PC-3 (cell line): ENCODE measurements at regions not wholly inside any gene's neighbourhood (a gene's known extent, or its start where the extent isn't known, plus 50 kb on each side); places are given as distances from the start of the nearest gene placed in this dataset.

Experiments
- ATAC-seq: fragments of 200-7000 bp; cut with Tn5 transposase; 2 replicates; pipeline ENCODE4 v1.9.1; 2020; ENCODE audit warnings: mild to moderate bottlenecking, moderate library complexity
- BruUV-seq: library from RNA; stranded (reverse); fragments of 400-500 nt; replicated peaks from 2 replicates; lab custom pipeline; 2021; lab: Mats Ljungman, UMichigan
- CTCF ChIA-PET: fragments of 300-600 bp; sonication (Branson Sonifier 250); formaldehyde crosslinking; loops from one replicate; lab custom pipeline; 2022; ENCODE audit warnings: antibody characterized with exemption; lab: Charles Lee
- POLR2A ChIA-PET: fragments of 300-600 bp; sonication (Branson Sonifier 250); formaldehyde crosslinking; loops from one replicate; lab custom pipeline; 2022; ENCODE audit warnings: antibody characterized with exemption; ENCODE audit not compliant: unreplicated experiment; lab: Charles Lee
- DNase-seq: peaks from one replicate; pipeline ENCODE4 v3.0.0-alpha.2; 2015
- H2AFZ ChIP-seq: fragments of 300-600 bp; sonication (generic); 2 replicates; pipeline ENCODE4 v1.6.0; 2016; ENCODE audit warnings: antibody characterized with exemption, low read length
- H3F3A ChIP-seq: fragments of 300-600 bp; sonication (generic); one replicate; pipeline ENCODE4 v1.6.0; 2017; ENCODE audit warnings: antibody characterized with exemption, low read length, control low read depth, mild to moderate bottlenecking; ENCODE audit not compliant: unreplicated experiment
- H3K27ac ChIP-seq: fragments of 300-600 bp; sonication (generic); 2 replicates; pipeline ENCODE4 v1.5.1; 2016; ENCODE audit warnings: mild to moderate bottlenecking, low read length
- H3K27me3 ChIP-seq: fragments of 300-600 bp; sonication (generic); 2 replicates; pipeline ENCODE4 v1.6.1; 2016; ENCODE audit warnings: low read length, mixed read lengths
- H3K36me3 ChIP-seq: fragments of 300-600 bp; sonication (generic); 2 replicates; pipeline ENCODE4 v1.6.1; 2016; ENCODE audit warnings: low read depth, mixed run types, low read length, mixed read lengths
- H3K4me1 ChIP-seq: fragments of 300-600 bp; sonication (generic); 2 replicates; pipeline ENCODE4 v1.5.1; 2016; ENCODE audit warnings: low read length; ENCODE audit not compliant: insufficient read depth
- H3K4me2 ChIP-seq: fragments of 300-600 bp; sonication (generic); 2 replicates; pipeline ENCODE4 v1.6.0; 2016; ENCODE audit warnings: low read length
- H3K4me3 ChIP-seq: fragments of 300-600 bp; sonication (generic); 2 replicates; pipeline ENCODE4 v1.5.1; 2016; ENCODE audit warnings: mild to moderate bottlenecking, low read length, mixed read lengths
- H3K79me2 ChIP-seq: fragments of 300-600 bp; sonication (generic); 2 replicates; pipeline ENCODE4 v1.6.1; 2017; ENCODE audit warnings: low read length, mixed read lengths
- H3K9ac ChIP-seq: fragments of 300-600 bp; sonication (generic); 2 replicates; pipeline ENCODE4 v1.6.0; 2016; ENCODE audit warnings: mild to moderate bottlenecking, low read length
- H3K9me2 ChIP-seq: fragments of 300-600 bp; sonication (generic); replicated peaks from 2 replicates; pipeline ENCODE4 v1.6.1; 2016; ENCODE audit warnings: mixed run types, low read length, mixed read lengths
- H3K9me3 ChIP-seq: fragments of 300-600 bp; sonication (generic); 2 replicates; pipeline ENCODE4 v1.6.1; 2016; ENCODE audit warnings: low read length, mixed read lengths
- H4K20me1 ChIP-seq: fragments of 300-600 bp; sonication (generic); 2 replicates; pipeline ENCODE4 v1.6.1; 2016; ENCODE audit warnings: low read length, mixed read lengths
- CTCF ChIP-seq: fragments of 300-600 bp; sonication (generic); conservative IDR thresholded peaks from 2 replicates; pipeline ENCODE4 v1.5.1; 2017; ENCODE audit warnings: antibody characterized with exemption, low read depth, mild to moderate bottlenecking, low read length
- EZH2 ChIP-seq: fragments of 300-600 bp; sonication (generic); IDR thresholded peaks from one replicate; pipeline ENCODE4 v1.6.1; 2017; ENCODE audit warnings: antibody characterized with exemption, mild to moderate bottlenecking, low read length; ENCODE audit not compliant: unreplicated experiment
- EZH2phosphoT487 ChIP-seq: fragments of 300-600 bp; sonication (generic); IDR thresholded peaks from 2 replicates; pipeline ENCODE4 v1.6.1; 2018; ENCODE audit warnings: mild to moderate bottlenecking, antibody characterized with exemption, low read length, borderline replicate concordance
- intact Hi-C: fragments of 100-400 bp; cut with micrococcal nuclease; formaldehyde crosslinking; loops from 2 replicates; pipeline ENCODE4 v1.9.0; 2023

GRCh38 chr1:74908131-74908530, 175.2 kb downstream of the TYW3 start:
- Histone ChIP-seq H3K27ac (no peak overlapping the region), H3K4me1 (no peaks in the 10 kb centered on the region), H4K20me1 (0 out of 2 replicates have a peak, but pooled peaks cover 3% of the 10 kb centered on the region), H3K4me2 (no peak overlapping the region), H3K79me2 (no peaks in the 10 kb centered on the region), H3K27me3 (no peaks in the 10 kb centered on the region), H3K36me3 (no peaks in the 10 kb centered on the region), H3K4me3 (no peak overlapping the region), H3K9me2 (no peaks in the 10 kb centered on the region), H3K9ac (no peak overlapping the region), H2AFZ (no peak overlapping the region), H3K9me3 (no peaks in the 10 kb centered on the region), H3F3A (no peaks in the 10 kb centered on the region)
- ChIA-PET CTCF (no interaction called here), POLR2A (no interaction called here)
- ATAC-seq: no peak
- intact Hi-C loops: no loop called here
- BruUV-seq: no TSS peak
- TF ChIP-seq EZH2phosphoT487 (no peak), EZH2 (no peak), CTCF (no peak)
- DNase-seq: no peak

DNA sequence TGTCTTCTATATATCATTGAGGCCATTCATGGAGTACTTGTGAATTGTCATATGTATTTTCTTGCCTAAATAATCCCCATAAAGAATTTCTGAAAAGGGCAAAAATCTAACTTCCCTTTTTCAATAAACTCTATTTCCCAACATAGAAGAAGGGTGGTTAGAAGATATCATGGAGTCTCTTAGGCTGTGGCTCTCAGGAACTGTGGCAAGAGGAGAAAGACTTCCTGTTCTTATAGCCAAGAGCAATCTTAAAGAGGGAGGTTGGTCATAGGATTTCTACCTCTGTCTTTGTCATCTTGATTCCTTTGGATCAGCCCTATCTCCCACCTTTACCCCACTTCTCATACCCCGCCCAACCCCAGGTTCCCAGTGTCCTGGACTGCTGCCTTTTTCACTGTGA, 175.8 kb downstream of the TYW3 start:
- Histone ChIP-seq H3K4me2 (no peak overlapping the region), H3K27ac (no peak overlapping the region), H3K36me3 (no peaks in the 10 kb centered on the region), H3K9ac (no peak overlapping the region), H2AFZ (no peak overlapping the region), H3K9me2 (no peaks in the 10 kb centered on the region), H3K4me3 (no peak overlapping the region), H3K9me3 (no peaks in the 10 kb centered on the region), H3K79me2 (no peaks in the 10 kb centered on the region), H3K4me1 (no peaks in the 10 kb centered on the region), H3F3A (no peaks in the 10 kb centered on the region), H4K20me1 (0 out of 2 replicates have a peak, but pooled peaks cover 3% of the 10 kb centered on the region), H3K27me3 (no peaks in the 10 kb centered on the region)
- no TSS peak for BruUV-seq
- ChIA-PET CTCF (no interaction called here), POLR2A (no interaction called here)
- no peak for DNase-seq
- intact Hi-C loops: no loop called here
- TF ChIP-seq EZH2phosphoT487 (no peak), CTCF (no peak), EZH2 (no peak)
- no peak for ATAC-seq

GRCh38 chr1:74913978-74914377, 181.0 kb downstream of the TYW3 start:
- Histone ChIP-seq H3K4me2 (no peak overlapping the region), H3K36me3 (no peaks in the 10 kb centered on the region), H3K9ac (no peak overlapping the region), H2AFZ (no peak overlapping the region), H3F3A (no peaks in the 10 kb centered on the region), H3K9me3 (no peaks in the 10 kb centered on the region), H3K27me3 (no peaks in the 10 kb centered on the region), H4K20me1 (0 out of 2 replicates have a peak, but pooled peaks cover 3% of the 10 kb centered on the region), H3K27ac (no peak overlapping the region), H3K4me3 (no peak overlapping the region), H3K9me2 (no peaks in the 10 kb centered on the region), H3K79me2 (no peaks in the 10 kb centered on the region), H3K4me1 (no peaks in the 10 kb centered on the region)
- CTCF ChIA-PET: no interaction called here
- TF ChIP-seq EZH2phosphoT487: no peak
- no peak for TF ChIP-seq CTCF
- TF ChIP-seq EZH2: no peak
- no TSS peak for BruUV-seq
- POLR2A ChIA-PET: no interaction called here
- no peak for DNase-seq
- intact Hi-C loops: no loop called here
- no peak for ATAC-seq
